ENCODE measurements at regions not wholly inside any gene's neighbourhood (a gene's known extent, or its start where the extent isn't known, plus 50 kb on each side); places are given as distances from the start of the nearest gene placed in this dataset.
"Not testable (repeated sequence)": the region's sequence is repeated elsewhere in the genome, so short reads cannot be mapped to it uniquely, and the experiment has no call there.

- DNase-seq (ENCODE audit: low read depth) = no peak
These were observed 711.0 kb downstream of the AACS start for GRCh38 chr12:125776212-125776611.

DNA sequence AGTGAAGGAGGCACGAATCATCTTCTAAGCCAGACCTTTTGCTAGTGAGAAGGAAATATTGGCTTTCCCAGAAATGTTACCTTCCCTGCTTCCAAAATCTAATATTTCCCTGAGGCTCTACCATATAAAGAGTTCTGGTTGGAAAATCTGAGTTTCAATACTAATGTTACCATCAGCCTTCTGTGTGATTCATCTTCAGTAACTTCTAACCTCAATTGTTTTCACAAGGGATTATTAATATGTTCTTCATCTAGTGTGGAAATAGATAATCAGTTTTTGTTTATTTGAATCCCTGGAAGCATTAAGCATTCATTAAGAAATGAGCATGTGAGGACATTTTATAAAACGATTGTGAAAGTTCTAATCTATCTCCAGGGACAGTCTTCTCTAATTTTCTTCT lies 720.9 kb downstream of the AACS start:
- DNase-seq (ENCODE audit: low read depth) = no peak

DNA sequence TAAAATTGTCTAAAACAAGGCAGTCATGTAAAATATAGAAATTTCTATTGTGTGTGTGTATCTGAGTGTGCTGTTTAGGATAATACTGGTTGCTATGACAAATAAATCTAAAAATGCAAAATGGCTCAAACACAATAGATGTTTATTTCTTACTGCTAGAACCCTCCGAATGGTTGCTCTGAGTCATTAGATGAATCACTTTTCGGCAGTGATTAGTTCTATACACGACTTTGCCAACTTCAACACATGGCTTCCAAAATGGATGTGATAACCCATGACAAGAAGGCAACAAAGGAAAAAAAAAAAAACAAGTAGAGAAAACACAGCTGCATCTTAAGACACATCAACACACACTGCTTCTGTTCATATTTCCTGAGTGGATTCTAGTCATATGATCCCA lies 729.2 kb downstream of the AACS start:
- DNase-seq (ENCODE audit: low read depth) = no peak

GRCh38 chr12:125797421-125798175 lies 732.4 kb downstream of the AACS start:
- no peak for DNase-seq (ENCODE audit: low read depth)

DNA sequence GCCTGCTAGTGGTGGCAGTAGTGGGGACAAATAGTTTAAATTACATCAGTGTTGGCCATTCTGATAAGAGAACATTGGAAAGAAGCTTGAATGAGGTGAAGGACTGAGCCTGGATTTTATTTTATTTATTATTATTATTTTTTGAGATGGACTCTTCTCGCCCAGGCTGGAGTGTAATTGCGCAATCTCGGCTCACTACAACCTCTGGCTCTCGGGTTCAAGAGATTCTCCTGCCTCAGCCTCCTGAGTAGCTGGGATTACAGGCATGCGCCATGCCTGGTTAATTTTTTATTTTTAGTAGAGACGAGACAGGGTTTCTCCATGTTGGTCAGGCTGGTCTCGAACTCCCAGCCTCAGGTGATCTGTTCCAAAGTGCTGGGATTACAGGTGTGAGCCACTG lies 739.4 kb downstream of the AACS start:
- DNase-seq (ENCODE audit: low read depth) = no peak

DNA sequence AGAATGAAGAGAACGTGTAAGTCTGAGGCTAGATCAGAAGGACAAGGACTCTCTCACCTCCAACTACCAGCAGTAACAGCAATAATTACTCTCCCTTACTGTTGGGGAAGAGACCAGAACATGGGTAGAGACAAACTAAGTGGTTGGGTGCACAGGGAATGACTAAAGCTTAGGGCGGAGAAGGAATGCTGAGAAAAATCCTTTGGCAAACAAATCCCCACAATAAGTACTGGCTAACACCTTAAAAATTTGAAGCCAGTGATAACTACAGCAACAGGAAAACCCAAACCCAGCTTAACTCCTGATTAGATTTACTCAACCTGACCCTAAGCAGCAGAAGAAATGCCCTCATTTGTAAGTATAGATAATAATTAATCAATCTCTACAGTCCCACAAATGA lies 759.0 kb downstream of the AACS start:
- no peak for DNase-seq (ENCODE audit: low read depth)

- no peak for DNase-seq (ENCODE audit: low read depth)
These were observed 770.6 kb downstream of the AACS start for GRCh38 chr12:125835852-125836251.

- DNase-seq (ENCODE audit: low read depth) = no peak
These were observed 771.4 kb downstream of the AACS start for GRCh38 chr12:125836647-125837046.

GRCh38 chr12:125841332-125841731 lies 776.1 kb downstream of the AACS start:
- no peak for DNase-seq (ENCODE audit: low read depth)

DNA sequence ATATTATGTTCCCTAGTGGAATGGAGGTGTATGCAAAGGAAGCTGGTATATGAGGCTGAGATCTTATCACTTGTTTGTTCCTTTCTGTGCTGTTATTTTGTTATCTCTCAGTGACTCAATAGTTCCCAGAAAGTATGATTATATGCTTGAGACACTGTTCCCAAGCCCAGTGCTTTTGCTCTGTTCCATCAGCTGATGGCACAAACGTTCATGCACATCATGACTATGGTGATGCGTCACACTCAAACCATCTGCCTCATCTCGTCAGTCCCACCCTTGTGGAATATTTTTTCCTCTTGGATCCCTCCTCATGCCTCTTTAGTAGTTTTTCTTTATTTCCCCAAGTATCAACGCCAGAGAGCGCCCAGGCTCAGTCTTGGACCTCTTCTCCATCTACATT lies 786.9 kb downstream of the AACS start:
- no peak for DNase-seq (ENCODE audit: low read depth)

DNA sequence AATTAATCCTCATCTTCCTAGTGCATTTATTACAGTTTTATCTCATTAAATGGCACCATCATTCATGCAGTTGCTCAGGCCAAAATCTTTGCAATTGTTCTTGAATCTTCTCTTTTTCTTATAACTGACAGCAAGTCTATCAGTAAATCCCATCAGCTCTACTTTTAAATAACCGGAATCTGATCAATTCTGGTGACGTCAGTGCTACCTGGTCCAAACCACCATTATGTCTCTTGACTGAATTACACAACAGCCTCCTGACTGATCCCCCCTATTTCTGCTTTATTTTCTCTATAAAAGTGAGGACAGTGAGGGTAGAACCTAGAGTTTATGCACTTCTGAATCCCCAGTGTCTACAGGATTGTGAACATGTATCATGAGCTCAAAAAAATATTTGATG lies 787.4 kb downstream of the AACS start:
- DNase-seq (ENCODE audit: low read depth) = no peak

- no peak for DNase-seq (ENCODE audit: low read depth)
These were observed 788.4 kb downstream of the AACS start for GRCh38 chr12:125853670-125854069.

GRCh38 chr12:125856366-125856765 lies 791.1 kb downstream of the AACS start:
- DNase-seq (ENCODE audit: low read depth) = no peak

- no peak for DNase-seq (ENCODE audit: low read depth)
These were observed 791.7 kb downstream of the AACS start for GRCh38 chr12:125856896-125857295.

- no peak for DNase-seq (ENCODE audit: low read depth)
These were observed 795.5 kb downstream of the AACS start for GRCh38 chr12:125860672-125861288.

- no peak for DNase-seq (ENCODE audit: low read depth)
These were observed 796.4 kb downstream of the AACS start for GRCh38 chr12:125861299-125862281.

DNA sequence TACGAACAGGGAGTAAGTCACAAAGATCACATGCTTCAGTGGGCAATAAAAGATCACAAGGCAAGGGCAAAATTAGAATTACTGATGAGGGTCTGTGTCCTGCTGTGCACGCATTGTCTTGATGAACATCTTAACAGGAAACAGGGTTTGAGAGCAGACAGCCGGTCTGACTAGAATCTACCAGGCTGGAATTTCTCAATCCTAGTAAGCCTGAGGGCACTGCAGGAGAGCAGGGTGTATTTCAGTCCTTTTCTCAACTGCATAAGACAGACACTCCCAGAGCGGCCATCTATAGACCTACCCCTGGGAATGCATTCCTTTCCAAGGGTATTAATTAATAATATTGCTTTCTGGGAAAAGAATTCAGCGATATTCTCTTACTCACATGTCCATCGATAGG lies 800.0 kb downstream of the AACS start:
- DNase-seq (ENCODE audit: low read depth) = not testable (repeated sequence)

GRCh38 chr12:125871811-125872594 lies 806.8 kb downstream of the AACS start:
- no peak for DNase-seq (ENCODE audit: low read depth)

DNA sequence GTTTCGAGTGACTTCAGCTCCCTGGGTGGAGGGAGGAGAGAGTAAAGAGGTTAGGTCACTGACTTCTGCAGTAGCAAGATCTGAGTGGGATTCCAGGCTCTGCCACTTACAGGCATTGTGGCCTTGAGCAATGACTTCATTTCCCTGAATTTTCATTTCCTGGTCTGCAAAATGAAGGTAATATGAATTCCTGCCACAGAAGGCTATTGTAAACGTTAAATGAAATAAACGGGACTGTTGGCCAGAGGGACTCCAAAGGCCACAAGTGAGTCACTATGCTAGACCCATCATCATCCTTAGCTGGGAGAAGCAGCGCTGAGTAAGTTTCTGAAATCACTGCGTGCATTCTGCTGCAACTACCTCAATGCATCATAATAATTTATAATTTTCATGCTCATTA lies 807.8 kb downstream of the AACS start:
- DNase-seq (ENCODE audit: low read depth) = no peak

DNA sequence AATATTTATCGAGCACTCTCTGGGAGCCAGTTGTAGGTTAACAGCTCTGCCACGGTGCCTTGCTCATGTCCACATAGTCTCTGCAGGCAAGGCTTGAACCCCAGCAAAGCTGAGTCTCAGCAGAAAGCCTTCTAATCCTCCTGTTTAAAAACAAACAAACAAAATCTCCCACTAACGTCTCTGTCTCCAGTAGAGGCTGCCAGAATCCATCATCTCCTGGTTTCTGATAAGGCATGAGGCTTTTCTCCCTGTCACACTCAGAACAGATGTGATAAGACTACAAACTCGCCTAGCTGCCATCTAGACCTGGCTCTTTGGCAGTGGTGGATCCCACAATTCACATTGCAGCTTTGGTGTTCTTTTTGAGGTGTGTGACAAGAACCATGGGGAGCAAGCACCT lies 813.2 kb downstream of the AACS start:
- no peak for DNase-seq (ENCODE audit: low read depth)

GRCh38 chr12:125882141-125882540 lies 816.9 kb downstream of the AACS start:
- no peak for DNase-seq (ENCODE audit: low read depth)

GRCh38 chr12:125888921-125889320 lies 823.7 kb downstream of the AACS start:
- no peak for DNase-seq (ENCODE audit: low read depth)

All from GM04504 (cell line).